ENCODE measurements at regions not wholly inside any gene's neighbourhood (a gene's known extent, or its start where the extent isn't known, plus 50 kb on each side); places are given as distances from the start of the nearest gene placed in this dataset.

- H3K4me3 Mint-ChIP-seq: no peak overlapping the region
- peaks cover 3% of the 10 kb centered on the region for H3K9me3 Mint-ChIP-seq
- CTCF ChIA-PET: no interaction called here
- no peak overlapping the region for H3K27ac Mint-ChIP-seq
- no peaks in the 10 kb centered on the region for H3K4me1 Mint-ChIP-seq
- H3K27me3 Mint-ChIP-seq: no peaks in the 10 kb centered on the region
- no peak for DNase-seq
- H3K36me3 Mint-ChIP-seq (ENCODE audit: low read depth): no peaks in the 10 kb centered on the region
- POLR2A ChIA-PET: no interaction called here
These were observed 382.6 kb upstream of the CDH2 start for GRCh38 chr18:28559511-28559910.

- no peak for DNase-seq
- ChIA-PET CTCF (no interaction called here), POLR2A (no interaction called here)
- Mint-ChIP-seq H3K36me3 (ENCODE audit: low read depth) (no peaks in the 10 kb centered on the region), H3K9me3 (peaks cover 7% of the 10 kb centered on the region), H3K4me1 (no peaks in the 10 kb centered on the region), H3K4me3 (no peak overlapping the region), H3K27ac (no peak overlapping the region), H3K27me3 (no peaks in the 10 kb centered on the region)
These were observed 365.0 kb upstream of the CDH2 start for GRCh38 chr18:28541934-28542333.

GRCh38 chr18:28541276-28541930 lies 364.5 kb upstream of the CDH2 start:
- Mint-ChIP-seq H3K4me3 (no peak overlapping the region), H3K27me3 (no peaks in the 10 kb centered on the region), H3K27ac (no peak overlapping the region), H3K9me3 (peaks cover 7% of the 10 kb centered on the region), H3K36me3 (ENCODE audit: low read depth) (no peaks in the 10 kb centered on the region), H3K4me1 (no peaks in the 10 kb centered on the region)
- no peak for DNase-seq
- POLR2A ChIA-PET: no interaction called here
- CTCF ChIA-PET: no interaction called here

GRCh38 chr18:28529644-28530043 lies 352.7 kb upstream of the CDH2 start:
- Mint-ChIP-seq H3K27ac (no peak overlapping the region), H3K4me1 (no peaks in the 10 kb centered on the region)

GRCh38 chr18:28526196-28526595 lies 349.3 kb upstream of the CDH2 start:
- ChIA-PET POLR2A (no interaction called here), CTCF (no interaction called here)
- H3K9me3 Mint-ChIP-seq: peaks cover 4% of the 10 kb centered on the region
- H3K4me3 Mint-ChIP-seq: no peak overlapping the region
- no peak overlapping the region for H3K27ac Mint-ChIP-seq
- H3K36me3 Mint-ChIP-seq (ENCODE audit: low read depth): no peaks in the 10 kb centered on the region
- no peaks in the 10 kb centered on the region for H3K4me1 Mint-ChIP-seq
- no peak for DNase-seq
- H3K27me3 Mint-ChIP-seq: no peaks in the 10 kb centered on the region

More at GRCh38 chr18:28529644-28530043, 352.7 kb upstream of the CDH2 start:
- Mint-ChIP-seq H3K36me3 (ENCODE audit: low read depth) (no peaks in the 10 kb centered on the region), H3K27me3 (no peaks in the 10 kb centered on the region), H3K4me3 (no peak overlapping the region), H3K9me3 (peaks cover 8% of the 10 kb centered on the region)
- no peak for DNase-seq
- ChIA-PET CTCF (no interaction called here), POLR2A (no interaction called here)

GRCh38 chr18:28523758-28524475 lies 347.0 kb upstream of the CDH2 start:
- Mint-ChIP-seq H3K9me3 (peaks cover 3% of the 10 kb centered on the region), H3K36me3 (ENCODE audit: low read depth) (no peaks in the 10 kb centered on the region), H3K4me3 (no peak overlapping the region), H3K27me3 (no peaks in the 10 kb centered on the region), H3K4me1 (no peaks in the 10 kb centered on the region), H3K27ac (no peak overlapping the region)
- ChIA-PET CTCF (no interaction called here), POLR2A (no interaction called here)
- no peak for DNase-seq

- H3K36me3 Mint-ChIP-seq (ENCODE audit: low read depth): no peaks in the 10 kb centered on the region
- H3K27ac Mint-ChIP-seq: no peak overlapping the region
- DNase-seq: no peak
- H3K4me1 Mint-ChIP-seq: no peaks in the 10 kb centered on the region
- H3K27me3 Mint-ChIP-seq: no peaks in the 10 kb centered on the region
- no peak overlapping the region for H3K4me3 Mint-ChIP-seq
- ChIA-PET POLR2A (no interaction called here), CTCF (no interaction called here)
- peaks cover 7% of the 10 kb centered on the region for H3K9me3 Mint-ChIP-seq
These were observed 345.3 kb upstream of the CDH2 start for GRCh38 chr18:28522236-28522635.

- Mint-ChIP-seq H3K9me3 (peaks cover 7% of the 10 kb centered on the region), H3K4me1 (no peaks in the 10 kb centered on the region), H3K27me3 (no peaks in the 10 kb centered on the region), H3K36me3 (ENCODE audit: low read depth) (no peaks in the 10 kb centered on the region), H3K4me3 (no peak overlapping the region), H3K27ac (no peak overlapping the region)
- ChIA-PET POLR2A (no interaction called here), CTCF (no interaction called here)
- no peak for DNase-seq
These were observed 343.1 kb upstream of the CDH2 start for GRCh38 chr18:28519997-28520396.

GRCh38 chr18:28514699-28515098 lies 337.8 kb upstream of the CDH2 start:
- no peaks in the 10 kb centered on the region for H3K27me3 Mint-ChIP-seq
- H3K4me3 Mint-ChIP-seq: no peak overlapping the region
- ChIA-PET CTCF (no interaction called here), POLR2A (no interaction called here)
- DNase-seq: no peak
- no peaks in the 10 kb centered on the region for H3K4me1 Mint-ChIP-seq
- H3K27ac Mint-ChIP-seq: no peak overlapping the region
- peaks cover 4% of the 10 kb centered on the region for H3K9me3 Mint-ChIP-seq
- no peaks in the 10 kb centered on the region for H3K36me3 Mint-ChIP-seq (ENCODE audit: low read depth)

GRCh38 chr18:28512357-28512756 lies 335.4 kb upstream of the CDH2 start:
- Mint-ChIP-seq H3K27ac (no peak overlapping the region), H3K4me3 (no peak overlapping the region), H3K9me3 (no peaks in the 10 kb centered on the region), H3K36me3 (ENCODE audit: low read depth) (no peaks in the 10 kb centered on the region), H3K27me3 (no peaks in the 10 kb centered on the region), H3K4me1 (no peaks in the 10 kb centered on the region)
- ChIA-PET POLR2A (no interaction called here), CTCF (no interaction called here)
- DNase-seq: no peak

- Mint-ChIP-seq H3K27ac (no peak overlapping the region), H3K4me3 (no peak overlapping the region), H3K4me1 (no peaks in the 10 kb centered on the region), H3K36me3 (ENCODE audit: low read depth) (no peaks in the 10 kb centered on the region), H3K9me3 (no peaks in the 10 kb centered on the region), H3K27me3 (no peaks in the 10 kb centered on the region)
- DNase-seq: no peak
- ChIA-PET CTCF (no interaction called here), POLR2A (no interaction called here)
These were observed 334.5 kb upstream of the CDH2 start for GRCh38 chr18:28511413-28511821.

GRCh38 chr18:28510210-28510609 lies 333.3 kb upstream of the CDH2 start:
- ChIA-PET POLR2A (no interaction called here), CTCF (no interaction called here)
- Mint-ChIP-seq H3K36me3 (ENCODE audit: low read depth) (no peaks in the 10 kb centered on the region), H3K4me3 (no peak overlapping the region), H3K9me3 (no peaks in the 10 kb centered on the region), H3K4me1 (no peaks in the 10 kb centered on the region), H3K27ac (no peak overlapping the region), H3K27me3 (no peaks in the 10 kb centered on the region)
- no peak for DNase-seq

GRCh38 chr18:28504066-28504465 lies 327.1 kb upstream of the CDH2 start:
- Mint-ChIP-seq H3K27me3 (no peaks in the 10 kb centered on the region), H3K36me3 (ENCODE audit: low read depth) (no peaks in the 10 kb centered on the region), H3K4me3 (no peak overlapping the region), H3K27ac (no peak overlapping the region), H3K4me1 (no peaks in the 10 kb centered on the region), H3K9me3 (peaks cover 6% of the 10 kb centered on the region)
- POLR2A ChIA-PET: no interaction called here
- CTCF ChIA-PET: no interaction called here
- no peak for DNase-seq

- Mint-ChIP-seq H3K4me1 (no peaks in the 10 kb centered on the region), H3K27me3 (no peaks in the 10 kb centered on the region), H3K4me3 (no peak overlapping the region), H3K36me3 (ENCODE audit: low read depth) (no peaks in the 10 kb centered on the region), H3K9me3 (peaks cover 2% of the 10 kb centered on the region), H3K27ac (no peak overlapping the region)
- CTCF ChIA-PET: no interaction called here
- POLR2A ChIA-PET: no interaction called here
- DNase-seq: no peak
These were observed 317.2 kb upstream of the CDH2 start for GRCh38 chr18:28494151-28494550.

Data from activated CD4-positive, alpha-beta T cell treated with anti-CD3 and anti-CD28 coated beads, Interleukin-2, amount 10 ng/mL, durations not matched to agents 7 days and 5 days (primary cell).